HepG2 (cell line): ENCODE measurements at regions not wholly inside any gene's neighbourhood (a gene's known extent, or its start where the extent isn't known, plus 50 kb on each side); places are given as distances from the start of the nearest gene placed in this dataset.
A peak's percentile ranks its signal among the peaks of the same experiment; 100 is the strongest.

ENCODE experiments used
- BHLHE40 ChIP-seq: IDR thresholded peaks from 2 replicates; pipeline ENCODE4 v1.6.1; 2011; ENCODE audit warnings: low read length, improper control_type of control experiment
- NR2F1 ChIP-seq, 2 experiments: fragments of 450-650 bp in 1 of 2; formaldehyde crosslinking in 1 of 2; IDR thresholded peaks; 2 replicates each; pipeline versions ENCODE4 v1.5.0 to v1.6.1; 2016 to 2020; ENCODE audit warnings: mild to moderate bottlenecking in 1 of 2, missing compliant biosample characterization in 1 of 2, missing genetic modification reagents in 1 of 2, moderate library complexity in 1 of 2
- SAP130 ChIP-seq: IDR thresholded peaks from 2 replicates; pipeline ENCODE4 v1.6.1; 2016; ENCODE audit warnings: low read depth
- SSRP1 ChIP-seq: IDR thresholded peaks from 2 replicates; pipeline ENCODE4 v1.6.1; 2016; ENCODE audit warnings: control low read depth
- TF ChIP-seq, protein P1 (sequence below): sonication (generic); formaldehyde crosslinking; IDR thresholded peaks from 2 replicates; pipeline ENCODE4 v1.4.0; 2020; ENCODE audit warnings: missing genetic modification reagents
- TF ChIP-seq, protein P2 (sequence below): sonication (generic); formaldehyde crosslinking; IDR thresholded peaks from 2 replicates; pipeline ENCODE4 v1.8.0; 2022; ENCODE audit warnings: missing genetic modification reagents, mild to moderate bottlenecking, moderate library complexity, borderline replicate concordance
- TF ChIP-seq, protein P3 (sequence below): sonication (generic); formaldehyde crosslinking; IDR thresholded peaks from 2 replicates; pipeline ENCODE4 v1.4.0; 2020; ENCODE audit warnings: low read depth, missing genetic modification reagents

DNA sequence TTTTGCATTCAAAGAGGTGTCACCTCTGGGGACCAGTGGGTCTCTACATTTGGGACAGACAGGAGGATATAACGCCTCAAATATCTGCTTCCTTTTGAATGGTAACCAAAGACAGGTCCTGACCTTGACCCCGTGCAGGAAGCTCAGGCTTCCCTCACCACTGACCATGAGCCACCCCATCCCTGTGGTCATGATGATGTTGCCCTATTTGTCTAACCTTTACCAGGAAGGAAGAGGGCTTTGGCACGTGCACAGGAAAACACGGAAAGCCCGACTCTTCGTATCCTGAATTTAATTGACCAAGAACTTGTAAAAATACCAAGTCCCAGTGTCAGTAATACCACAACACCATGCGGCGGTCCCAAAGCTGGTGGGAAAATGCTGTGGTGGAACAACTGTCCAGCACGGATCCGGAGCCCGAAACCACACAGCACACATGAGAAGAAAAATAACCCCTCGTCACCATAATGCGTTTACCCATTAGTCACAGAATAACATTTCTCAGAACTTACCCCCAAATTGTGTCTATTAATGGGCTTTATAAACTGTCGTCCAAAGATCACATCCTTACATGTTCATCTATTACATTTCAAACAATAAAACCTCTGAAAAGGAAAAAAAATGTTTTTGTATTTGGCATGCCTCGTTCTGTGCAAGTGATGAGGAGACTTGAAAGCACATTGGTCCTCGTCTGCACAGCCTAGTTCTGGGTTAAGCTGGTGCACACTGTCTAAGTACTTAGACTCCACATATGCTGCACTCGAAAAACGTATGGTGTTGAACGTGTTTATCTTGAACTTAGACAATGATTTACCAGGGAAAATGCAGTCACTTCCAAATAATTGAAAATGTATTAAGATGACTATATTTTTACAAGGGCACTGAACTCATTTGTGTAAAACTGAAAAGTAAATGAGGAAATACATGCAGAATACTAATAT is 118.9 kb upstream of the IGF1R start (continued):
- TF ChIP-seq, protein P1, sequence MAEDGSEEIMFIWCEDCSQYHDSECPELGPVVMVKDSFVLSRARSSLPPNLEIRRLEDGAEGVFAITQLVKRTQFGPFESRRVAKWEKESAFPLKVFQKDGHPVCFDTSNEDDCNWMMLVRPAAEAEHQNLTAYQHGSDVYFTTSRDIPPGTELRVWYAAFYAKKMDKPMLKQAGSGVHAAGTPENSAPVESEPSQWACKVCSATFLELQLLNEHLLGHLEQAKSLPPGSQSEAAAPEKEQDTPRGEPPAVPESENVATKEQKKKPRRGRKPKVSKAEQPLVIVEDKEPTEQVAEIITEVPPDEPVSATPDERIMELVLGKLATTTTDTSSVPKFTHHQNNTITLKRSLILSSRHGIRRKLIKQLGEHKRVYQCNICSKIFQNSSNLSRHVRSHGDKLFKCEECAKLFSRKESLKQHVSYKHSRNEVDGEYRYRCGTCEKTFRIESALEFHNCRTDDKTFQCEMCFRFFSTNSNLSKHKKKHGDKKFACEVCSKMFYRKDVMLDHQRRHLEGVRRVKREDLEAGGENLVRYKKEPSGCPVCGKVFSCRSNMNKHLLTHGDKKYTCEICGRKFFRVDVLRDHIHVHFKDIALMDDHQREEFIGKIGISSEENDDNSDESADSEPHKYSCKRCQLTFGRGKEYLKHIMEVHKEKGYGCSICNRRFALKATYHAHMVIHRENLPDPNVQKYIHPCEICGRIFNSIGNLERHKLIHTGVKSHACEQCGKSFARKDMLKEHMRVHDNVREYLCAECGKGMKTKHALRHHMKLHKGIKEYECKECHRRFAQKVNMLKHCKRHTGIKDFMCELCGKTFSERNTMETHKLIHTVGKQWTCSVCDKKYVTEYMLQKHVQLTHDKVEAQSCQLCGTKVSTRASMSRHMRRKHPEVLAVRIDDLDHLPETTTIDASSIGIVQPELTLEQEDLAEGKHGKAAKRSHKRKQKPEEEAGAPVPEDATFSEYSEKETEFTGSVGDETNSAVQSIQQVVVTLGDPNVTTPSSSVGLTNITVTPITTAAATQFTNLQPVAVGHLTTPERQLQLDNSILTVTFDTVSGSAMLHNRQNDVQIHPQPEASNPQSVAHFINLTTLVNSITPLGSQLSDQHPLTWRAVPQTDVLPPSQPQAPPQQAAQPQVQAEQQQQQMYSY (CRISPR knock-in tag) = peak; percentile 70; the same call in 1 of the 2 replicates
- no peak for TF ChIP-seq SSRP1
- TF ChIP-seq NR2F1 (CRISPR knock-in tag; IDR thresholded peaks at IDR 0.05) = peak; percentile 13 to 72; a peak in 2 of 4 replicates
- TF ChIP-seq SAP130 (CRISPR knock-in tag) = peak; percentile 23
- TF ChIP-seq BHLHE40 = peak; percentile 81
- TF ChIP-seq, protein P2, sequence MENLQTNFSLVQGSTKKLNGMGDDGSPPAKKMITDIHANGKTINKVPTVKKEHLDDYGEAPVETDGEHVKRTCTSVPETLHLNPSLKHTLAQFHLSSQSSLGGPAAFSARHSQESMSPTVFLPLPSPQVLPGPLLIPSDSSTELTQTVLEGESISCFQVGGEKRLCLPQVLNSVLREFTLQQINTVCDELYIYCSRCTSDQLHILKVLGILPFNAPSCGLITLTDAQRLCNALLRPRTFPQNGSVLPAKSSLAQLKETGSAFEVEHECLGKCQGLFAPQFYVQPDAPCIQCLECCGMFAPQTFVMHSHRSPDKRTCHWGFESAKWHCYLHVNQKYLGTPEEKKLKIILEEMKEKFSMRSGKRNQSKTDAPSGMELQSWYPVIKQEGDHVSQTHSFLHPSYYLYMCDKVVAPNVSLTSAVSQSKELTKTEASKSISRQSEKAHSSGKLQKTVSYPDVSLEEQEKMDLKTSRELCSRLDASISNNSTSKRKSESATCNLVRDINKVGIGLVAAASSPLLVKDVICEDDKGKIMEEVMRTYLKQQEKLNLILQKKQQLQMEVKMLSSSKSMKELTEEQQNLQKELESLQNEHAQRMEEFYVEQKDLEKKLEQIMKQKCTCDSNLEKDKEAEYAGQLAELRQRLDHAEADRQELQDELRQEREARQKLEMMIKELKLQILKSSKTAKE (CRISPR knock-in tag) = peak; percentile 34; the same call in 1 of the 2 replicates
- TF ChIP-seq, protein P3, sequence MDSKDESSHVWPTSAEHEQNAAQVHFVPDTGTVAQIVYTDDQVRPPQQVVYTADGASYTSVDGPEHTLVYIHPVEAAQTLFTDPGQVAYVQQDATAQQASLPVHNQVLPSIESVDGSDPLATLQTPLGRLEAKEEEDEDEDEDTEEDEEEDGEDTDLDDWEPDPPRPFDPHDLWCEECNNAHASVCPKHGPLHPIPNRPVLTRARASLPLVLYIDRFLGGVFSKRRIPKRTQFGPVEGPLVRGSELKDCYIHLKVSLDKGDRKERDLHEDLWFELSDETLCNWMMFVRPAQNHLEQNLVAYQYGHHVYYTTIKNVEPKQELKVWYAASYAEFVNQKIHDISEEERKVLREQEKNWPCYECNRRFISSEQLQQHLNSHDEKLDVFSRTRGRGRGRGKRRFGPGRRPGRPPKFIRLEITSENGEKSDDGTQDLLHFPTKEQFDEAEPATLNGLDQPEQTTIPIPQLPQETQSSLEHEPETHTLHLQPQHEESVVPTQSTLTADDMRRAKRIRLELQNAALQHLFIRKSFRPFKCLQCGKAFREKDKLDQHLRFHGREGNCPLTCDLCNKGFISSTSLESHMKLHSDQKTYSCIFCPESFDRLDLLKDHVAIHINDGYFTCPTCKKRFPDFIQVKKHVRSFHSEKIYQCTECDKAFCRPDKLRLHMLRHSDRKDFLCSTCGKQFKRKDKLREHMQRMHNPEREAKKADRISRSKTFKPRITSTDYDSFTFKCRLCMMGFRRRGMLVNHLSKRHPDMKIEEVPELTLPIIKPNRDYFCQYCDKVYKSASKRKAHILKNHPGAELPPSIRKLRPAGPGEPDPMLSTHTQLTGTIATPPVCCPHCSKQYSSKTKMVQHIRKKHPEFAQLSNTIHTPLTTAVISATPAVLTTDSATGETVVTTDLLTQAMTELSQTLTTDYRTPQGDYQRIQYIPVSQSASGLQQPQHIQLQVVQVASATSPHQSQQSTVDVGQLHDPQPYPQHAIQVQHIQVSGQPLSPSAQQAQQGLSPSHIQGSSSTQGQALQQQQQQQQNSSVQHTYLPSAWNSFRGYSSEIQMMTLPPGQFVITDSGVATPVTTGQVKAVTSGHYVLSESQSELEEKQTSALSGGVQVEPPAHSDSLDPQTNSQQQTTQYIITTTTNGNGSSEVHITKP (CRISPR knock-in tag) = 0 out of 2 replicates have a peak, but pooled peaks have one; percentile 19
